OCI-LY7 (cell line): ENCODE measurements at regions not wholly inside any gene's neighbourhood (a gene's known extent, or its start where the extent isn't known, plus 50 kb on each side); places are given as distances from the start of the nearest gene placed in this dataset.

Experiments used
- BruUV-seq: library from RNA; stranded (reverse); fragments of 400-500 nt; replicated peaks from 2 replicates; lab custom pipeline; 2021; lab: Mats Ljungman, UMichigan
- CTCF ChIA-PET: fragments of 300-600 bp; sonication (Branson Sonifier 250); formaldehyde crosslinking; loops from one replicate; lab custom pipeline; 2022; ENCODE audit warnings: antibody characterized with exemption; ENCODE audit not compliant: unreplicated experiment; lab: Charles Lee
- POLR2A ChIA-PET: fragments of 300-600 bp; sonication (Branson Sonifier 250); formaldehyde crosslinking; loops from one replicate; lab custom pipeline; 2022; ENCODE audit warnings: antibody characterized with exemption; lab: Charles Lee
- DNase-seq: peaks from one replicate; pipeline ENCODE4 v3.0.0-alpha.2; 2015; ENCODE audit warnings: low spot score
- H2AFZ ChIP-seq: fragments of 200-600 bp; sonication (generic), shearing (Covaris generic); 2 replicates; pipeline ENCODE4 v1.6.1; 2014; ENCODE audit warnings: mild to moderate bottlenecking, antibody characterized with exemption, low read length, moderate library complexity
- H3K27ac ChIP-seq: fragments of 200-600 bp; sonication (generic); 2 replicates; pipeline ENCODE4 v1.5.1; 2014; ENCODE audit warnings: mixed run types, low read depth, mild to moderate bottlenecking, moderate library complexity, low read length, inconsistent platforms; ENCODE audit not compliant: poor library complexity, severe bottlenecking
- H3K36me3 ChIP-seq: fragments of 200-600 bp; sonication (generic); 2 replicates; pipeline ENCODE4 v1.6.1; 2014; ENCODE audit warnings: mild to moderate bottlenecking, antibody characterized with exemption, low read length, moderate library complexity, mixed read lengths; ENCODE audit not compliant: insufficient read depth
- H3K4me1 ChIP-seq: fragments of 200-600 bp; sonication (generic); 2 replicates; pipeline ENCODE4 v1.5.1; 2014; ENCODE audit warnings: mild to moderate bottlenecking, low read length; ENCODE audit not compliant: insufficient read depth, poor library complexity, severe bottlenecking
- H3K4me2 ChIP-seq: fragments of 200-600 bp; sonication (generic); 2 replicates; pipeline ENCODE4 v1.6.1; 2014; ENCODE audit warnings: mild to moderate bottlenecking, low read length
- H3K4me3 ChIP-seq: fragments of 200-600 bp; sonication (generic); 2 replicates; pipeline ENCODE4 v1.5.1; 2014; ENCODE audit warnings: mild to moderate bottlenecking, low read depth, low read length; ENCODE audit not compliant: poor library complexity, severe bottlenecking
- H3K79me2 ChIP-seq: fragments of 200-600 bp; sonication (generic); 2 replicates; pipeline ENCODE4 v1.6.1; 2016; ENCODE audit warnings: low read depth, mild to moderate bottlenecking, low read length, moderate library complexity, mixed read lengths; ENCODE audit not compliant: insufficient read depth
- H3K9me2 ChIP-seq: fragments of 200-600 bp; sonication (generic); 2 replicates; pipeline ENCODE4 v1.6.1; 2016; ENCODE audit warnings: mild to moderate bottlenecking, low read length, mixed read lengths; ENCODE audit not compliant: insufficient read depth
- H3K9me3 ChIP-seq: fragments of 200-600 bp; sonication (generic); 2 replicates; pipeline ENCODE4 v1.6.1; 2014; ENCODE audit warnings: mild to moderate bottlenecking, mixed run types, low read length, mixed read lengths
- H4K20me1 ChIP-seq: fragments of 200-600 bp; sonication (generic); 2 replicates; pipeline ENCODE4 v1.6.1; 2014; ENCODE audit warnings: mild to moderate bottlenecking, antibody characterized with exemption, low read length, moderate library complexity, mixed read lengths; ENCODE audit not compliant: insufficient read depth
- CTCF ChIP-seq: fragments of 200-600 bp; sonication (generic); conservative IDR thresholded peaks from 2 replicates; pipeline ENCODE4 v1.5.1; 2014; ENCODE audit warnings: mild to moderate bottlenecking, antibody characterized with exemption, low read length, moderate library complexity, mixed read lengths
- EZH2phosphoT487 ChIP-seq: fragments of 200-600 bp; sonication (generic); IDR thresholded peaks from 2 replicates; pipeline ENCODE4 v1.6.1; 2018; ENCODE audit warnings: low read depth, borderline replicate concordance, mild to moderate bottlenecking, mixed run types, antibody characterized with exemption, low read length, moderate library complexity, mixed read lengths
- intact Hi-C: fragments of 100-400 bp; cut with micrococcal nuclease; formaldehyde crosslinking; loops from one replicate; pipeline ENCODE4 v1.10.0; 2022; ENCODE audit not compliant: unreplicated experiment

GRCh38 chr22:48379371-48379770, 1448.3 kb downstream of the BRD1 start:
- H3K4me3 ChIP-seq = no peak overlapping the region
- ChIA-PET CTCF (no interaction called here), POLR2A (no interaction called here)
- no TSS peak for BruUV-seq
- no peak overlapping the region for H2AFZ ChIP-seq
- H3K4me1 ChIP-seq = no peaks in the 10 kb centered on the region
- no peak overlapping the region for H3K4me2 ChIP-seq
- H3K79me2 ChIP-seq = no peaks in the 10 kb centered on the region
- intact Hi-C loops = no loop called here
- TF ChIP-seq CTCF (no peak), EZH2phosphoT487 (no peak)
- H3K36me3 ChIP-seq = no peaks in the 10 kb centered on the region
- no peak overlapping the region for H3K27ac ChIP-seq
- DNase-seq = no peak
- no peaks in the 10 kb centered on the region for H4K20me1 ChIP-seq
- peaks cover 3% of the 10 kb centered on the region; the same call in 1 of the 2 replicates for H3K9me3 ChIP-seq
- no peaks in the 10 kb centered on the region for H3K9me2 ChIP-seq

DNA sequence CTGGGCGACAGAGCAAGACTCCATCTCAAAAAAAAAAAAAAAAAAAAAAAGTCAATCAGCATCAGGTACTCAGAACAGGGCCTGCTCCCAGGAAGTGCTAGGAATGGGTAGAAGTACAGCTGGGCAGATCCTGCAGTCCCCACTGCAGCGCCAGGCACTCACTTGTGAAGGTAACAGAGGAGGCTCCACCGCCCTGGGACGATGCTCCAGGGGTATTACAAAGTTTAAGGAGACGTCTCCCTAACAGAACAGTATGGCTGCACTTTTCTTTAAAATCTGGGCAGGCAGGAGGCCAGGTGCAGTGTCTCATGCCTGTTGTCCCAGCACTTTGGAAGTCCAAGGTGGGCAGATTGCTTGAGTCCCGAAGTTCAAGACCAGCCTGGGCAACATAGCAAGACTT, 1449.0 kb downstream of the BRD1 start:
- BruUV-seq = no TSS peak
- TF ChIP-seq CTCF (no peak), EZH2phosphoT487 (no peak)
- no peak for DNase-seq
- POLR2A ChIA-PET = interaction anchor here (0.6 kb wide), 1 partner anchor 10 kb away, joined by 3 read pairs; no protein-coding TSS in a partner anchor
- CTCF ChIA-PET = no interaction called here
- Histone ChIP-seq H4K20me1 (no peaks in the 10 kb centered on the region), H3K4me1 (no peaks in the 10 kb centered on the region), H3K9me3 (no peaks in the 10 kb centered on the region), H3K27ac (no peak overlapping the region), H3K9me2 (no peaks in the 10 kb centered on the region), H3K4me2 (no peak overlapping the region), H3K79me2 (no peaks in the 10 kb centered on the region), H3K4me3 (no peak overlapping the region), H2AFZ (no peak overlapping the region), H3K36me3 (no peaks in the 10 kb centered on the region)
- intact Hi-C loops = no loop called here

- ChIA-PET CTCF (no interaction called here), POLR2A (no interaction called here)
- no peak overlapping the region for H3K4me3 ChIP-seq
- H2AFZ ChIP-seq = no peak overlapping the region
- no peak overlapping the region for H3K27ac ChIP-seq
- H3K79me2 ChIP-seq = no peaks in the 10 kb centered on the region
- no peaks in the 10 kb centered on the region for H3K36me3 ChIP-seq
- TF ChIP-seq CTCF (no peak), EZH2phosphoT487 (no peak)
- H3K4me1 ChIP-seq = no peaks in the 10 kb centered on the region
- intact Hi-C loops = no loop called here
- BruUV-seq = no TSS peak
- H4K20me1 ChIP-seq = no peaks in the 10 kb centered on the region
- no peaks in the 10 kb centered on the region for H3K9me3 ChIP-seq
- H3K9me2 ChIP-seq = no peaks in the 10 kb centered on the region
- H3K4me2 ChIP-seq = no peak overlapping the region
- no peak for DNase-seq
Observed at GRCh38 chr22:48376936-48377712, 1450.5 kb downstream of the BRD1 start.
